HG02678 (cell line): ENCODE measurements at regions not wholly inside any gene's neighbourhood (a gene's known extent, or its start where the extent isn't known, plus 50 kb on each side); places are given as distances from the start of the nearest gene placed in this dataset.

ENCODE experiments used
- ATAC-seq: cut with Tn5 transposase; IDR thresholded peaks from one replicate; pipeline ENCODE4 v1.9.1; 2021; ENCODE audit warnings: mild to moderate bottlenecking, moderate library complexity; ENCODE audit not compliant: unreplicated experiment

DNA sequence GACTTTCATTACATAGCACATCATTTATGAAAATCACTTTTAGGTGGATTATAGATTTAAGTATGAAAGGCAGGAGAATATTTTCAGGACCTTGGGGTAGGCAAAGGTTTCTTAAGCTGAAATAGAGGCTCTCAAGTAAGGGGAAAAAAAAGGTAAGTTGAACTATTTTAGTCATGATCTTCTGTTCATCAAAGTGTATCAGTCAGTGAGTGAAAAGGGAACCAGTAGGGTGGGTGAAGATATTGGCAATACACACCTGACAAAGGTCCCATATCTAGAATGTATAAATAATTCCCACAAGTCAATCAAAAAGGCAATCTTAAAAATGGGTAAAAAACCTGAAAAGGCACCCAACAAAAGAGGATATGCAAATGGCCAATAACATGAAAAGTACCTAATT, 218.6 kb downstream of the KLF13 start:
- no peak for ATAC-seq

DNA sequence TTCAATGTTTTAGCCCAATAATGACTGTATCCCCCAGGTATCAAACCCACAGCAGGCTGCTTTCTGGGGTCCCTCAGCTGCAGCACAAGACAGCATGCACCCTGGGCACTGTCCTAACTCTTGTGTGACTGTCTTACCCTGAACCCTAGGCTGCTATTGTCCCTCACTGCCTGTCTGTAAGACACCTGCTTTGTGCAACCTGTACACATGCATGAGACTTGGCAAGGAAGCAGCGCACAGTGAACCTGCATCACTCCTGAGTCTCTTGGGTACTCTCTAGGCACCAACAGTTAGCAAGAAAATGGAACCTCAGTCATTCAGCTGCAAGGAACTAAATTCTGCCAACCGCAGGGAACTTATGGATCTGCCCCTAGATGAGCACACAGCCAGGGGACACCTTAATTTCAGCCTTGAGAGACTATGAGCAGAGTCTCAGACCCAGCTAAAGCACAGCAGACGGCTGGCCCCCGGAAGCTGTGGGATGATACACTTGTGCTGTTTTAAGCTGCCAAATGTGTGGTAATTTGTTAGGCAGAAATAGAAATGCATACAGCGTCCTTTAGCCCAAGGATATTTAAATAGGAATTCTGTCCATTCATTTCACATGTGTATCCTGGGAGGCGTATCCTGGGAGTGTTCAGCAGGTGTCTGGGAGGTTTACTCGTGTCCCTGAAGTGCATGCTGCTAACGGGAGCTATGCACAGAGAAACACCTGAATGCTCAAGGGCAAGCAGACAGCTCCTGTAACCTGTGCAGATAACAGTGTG, 223.8 kb downstream of the KLF13 start:
- ATAC-seq = no peak

DNA sequence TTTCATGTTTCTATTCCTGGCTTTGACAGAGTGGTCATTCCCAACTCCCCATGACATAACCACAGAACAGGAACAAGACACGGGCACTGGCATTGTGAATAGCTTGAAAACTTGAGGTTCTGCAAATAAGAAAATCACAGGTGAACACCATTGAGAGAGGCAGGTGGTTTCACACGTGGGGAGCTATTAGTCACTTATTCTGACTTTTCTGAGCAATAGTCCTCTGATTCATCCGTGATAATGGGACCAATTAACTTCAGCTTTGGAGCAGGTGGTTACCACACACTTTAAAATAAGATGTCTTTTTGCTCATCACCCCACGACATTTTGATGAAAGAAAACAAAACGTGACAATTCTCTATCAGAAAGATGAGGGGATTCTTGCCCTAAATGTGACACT, 224.7 kb downstream of the KLF13 start:
- ATAC-seq = no peak

DNA sequence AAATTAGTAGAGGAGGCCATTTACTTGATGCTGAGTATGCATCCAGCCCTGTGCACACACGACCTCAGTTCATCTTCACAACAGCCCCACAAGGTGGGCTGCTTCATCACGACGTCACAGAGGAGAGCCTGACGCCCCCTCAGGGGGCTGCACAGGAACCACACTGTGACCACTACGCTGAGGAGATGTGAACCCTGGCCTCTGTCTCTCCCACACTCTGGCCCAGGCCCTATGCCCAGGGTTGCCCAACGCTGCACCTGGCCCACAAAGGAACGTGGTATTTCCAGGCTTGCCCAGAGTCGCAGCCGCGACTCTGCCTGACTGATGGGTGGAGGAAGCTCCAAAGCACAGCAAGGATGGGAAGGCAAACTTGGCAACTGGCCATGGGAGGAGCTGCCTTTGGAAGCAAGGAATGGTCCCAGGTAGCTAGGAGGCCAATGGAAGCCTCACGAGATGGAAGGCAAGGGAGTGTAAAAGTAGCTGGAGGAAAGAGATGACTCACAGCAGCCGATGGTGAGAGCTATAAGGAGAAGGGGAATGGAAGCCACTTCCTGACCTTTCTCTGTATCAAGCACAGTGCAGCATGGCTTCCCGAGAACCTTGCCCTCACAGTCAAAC, 226.0 kb downstream of the KLF13 start:
- no peak for ATAC-seq

DNA sequence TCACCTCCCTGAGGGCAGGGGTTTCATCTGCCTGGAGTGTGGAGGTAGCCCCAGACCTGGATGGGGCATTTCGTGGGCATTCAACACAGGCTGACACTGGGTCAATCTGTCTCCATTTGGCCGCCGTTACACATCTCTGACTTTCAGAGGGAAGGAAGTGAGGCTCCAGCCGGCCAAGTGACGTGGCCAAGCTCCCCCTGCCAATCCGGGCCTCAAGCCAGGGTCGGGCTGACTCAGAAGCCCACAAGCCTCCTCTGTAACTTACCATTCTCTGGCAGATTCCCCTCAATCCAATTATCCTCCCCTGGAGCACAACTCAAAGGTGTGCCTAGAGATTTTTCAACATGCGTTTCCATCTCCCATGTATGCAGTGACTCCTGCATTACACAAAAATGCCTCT, 227.6 kb downstream of the KLF13 start:
- ATAC-seq = no peak

DNA sequence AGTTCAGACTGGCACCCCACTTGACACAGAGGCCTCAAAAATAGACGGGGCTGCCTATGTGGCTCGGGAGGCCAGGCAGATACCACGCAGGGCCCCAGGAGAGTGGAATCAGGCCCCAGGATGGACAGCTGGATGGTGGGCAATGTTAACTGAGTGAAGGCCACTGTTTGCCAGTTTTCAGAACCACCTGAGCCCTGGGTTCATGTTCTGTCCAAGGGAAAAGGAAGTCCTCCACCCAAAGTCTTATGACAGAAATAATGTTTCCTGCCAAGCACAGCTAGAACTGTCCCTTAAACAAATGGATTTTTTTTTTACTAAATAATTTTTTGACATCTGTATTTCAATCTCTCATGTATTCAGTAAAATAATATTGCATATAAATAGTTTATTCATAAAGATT, 228.4 kb downstream of the KLF13 start:
- no peak for ATAC-seq

DNA sequence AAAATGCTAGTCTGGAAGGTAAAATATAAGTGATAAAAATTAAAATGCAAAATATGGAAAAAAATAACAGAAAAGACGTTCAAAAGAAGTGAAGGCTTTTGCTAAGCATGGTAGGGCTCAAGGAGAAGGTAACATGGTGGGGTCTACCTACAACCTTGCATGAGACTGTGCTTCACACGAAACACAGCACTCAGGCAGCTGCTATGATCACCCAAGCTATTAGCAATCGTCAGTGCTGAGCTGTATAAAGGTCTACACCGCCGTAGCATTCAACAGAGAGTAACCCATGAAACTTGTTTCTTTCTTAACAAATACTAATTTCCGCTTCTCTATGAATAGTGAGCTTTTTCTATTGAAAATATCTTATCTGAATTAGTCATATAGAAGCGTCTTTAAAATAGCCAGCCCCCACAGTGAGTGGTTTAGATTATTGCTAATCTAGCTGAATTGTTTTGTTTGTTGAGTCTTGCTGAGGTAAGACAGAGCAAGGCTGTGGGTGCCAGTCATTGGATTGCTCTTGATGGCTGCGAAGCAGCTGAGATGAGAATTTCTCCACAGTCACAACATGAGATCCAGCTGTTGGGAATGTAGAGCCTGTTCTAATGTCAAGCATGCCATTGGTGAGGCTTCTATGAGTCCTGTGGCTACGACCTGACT, 230.0 kb downstream of the KLF13 start:
- ATAC-seq = no peak

DNA sequence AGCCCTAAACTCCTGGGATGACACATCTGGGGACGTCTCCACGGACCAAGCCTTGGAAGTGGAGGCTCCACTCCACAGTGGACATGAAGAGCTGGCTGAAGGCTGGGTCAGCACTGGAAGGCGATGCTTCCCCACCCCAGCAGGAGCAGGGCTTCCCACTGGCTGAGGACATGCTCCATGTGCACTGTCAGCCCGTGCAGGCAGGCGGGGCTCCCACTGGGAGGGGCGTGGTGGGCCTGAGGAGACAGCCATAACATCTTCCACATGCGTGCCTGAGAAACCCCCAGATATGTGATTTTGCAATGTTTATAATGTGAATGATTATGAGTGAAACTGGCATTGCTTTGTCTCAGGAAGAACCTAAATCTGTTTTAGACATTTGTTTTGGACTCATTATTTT, 231.3 kb downstream of the KLF13 start:
- no peak for ATAC-seq

DNA sequence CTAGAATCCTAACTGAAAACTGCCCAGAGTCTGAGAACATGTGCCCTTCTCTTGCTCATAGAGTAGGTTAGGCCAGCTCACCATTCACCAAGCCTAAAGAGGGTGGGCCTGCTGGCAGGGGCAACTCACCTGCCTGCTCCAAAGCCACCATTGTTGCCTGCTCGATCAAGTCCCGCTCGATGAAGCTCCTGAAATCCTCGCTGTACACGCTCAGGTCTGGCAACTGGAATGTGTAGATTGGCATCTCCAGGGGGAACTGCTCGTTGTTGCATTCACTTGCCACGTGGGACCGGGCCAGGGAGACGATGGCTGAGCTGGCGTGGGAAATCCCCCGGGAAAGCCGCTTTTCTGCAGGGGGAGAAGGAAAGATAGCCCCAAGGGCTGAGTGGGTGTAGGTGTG, 232.2 kb downstream of the KLF13 start:
- ATAC-seq = no peak

DNA sequence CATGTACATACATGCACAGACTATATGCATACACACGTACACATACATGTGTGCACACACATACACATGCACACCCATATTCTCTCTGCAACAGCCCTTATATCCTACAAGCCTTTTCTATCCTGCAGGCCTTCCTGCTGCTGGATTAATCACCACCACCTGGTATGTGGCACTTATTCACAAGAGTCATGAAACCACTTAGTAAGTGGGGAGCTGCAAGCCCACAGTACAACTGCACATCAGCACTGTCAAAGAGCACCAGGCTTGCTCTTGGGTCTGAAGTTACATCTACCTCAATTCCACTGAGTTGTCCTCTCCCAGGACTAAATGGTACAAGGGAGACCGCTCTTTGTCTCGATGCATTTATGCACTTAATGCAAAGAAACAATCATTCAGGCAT, 233.2 kb downstream of the KLF13 start:
- no peak for ATAC-seq

DNA sequence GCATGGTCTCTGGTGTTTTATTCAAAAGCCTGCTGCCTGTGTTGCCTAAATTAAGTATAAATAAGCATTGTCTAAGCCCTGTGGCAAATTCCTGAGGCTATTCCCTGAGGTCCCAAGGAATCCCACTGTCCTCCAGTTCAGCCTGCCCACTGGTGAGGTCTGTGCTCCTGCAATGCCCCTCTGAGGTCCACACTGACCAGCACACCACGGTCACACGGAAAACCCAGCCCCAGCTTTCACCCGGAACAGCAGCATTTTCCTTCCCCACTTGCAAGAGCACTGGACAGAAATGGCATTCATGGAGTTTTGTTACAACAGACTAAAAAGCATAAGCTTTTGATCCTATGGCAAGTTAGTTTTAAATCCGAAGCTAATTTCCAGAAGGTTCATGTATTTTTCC, 234.0 kb downstream of the KLF13 start:
- no peak for ATAC-seq

DNA sequence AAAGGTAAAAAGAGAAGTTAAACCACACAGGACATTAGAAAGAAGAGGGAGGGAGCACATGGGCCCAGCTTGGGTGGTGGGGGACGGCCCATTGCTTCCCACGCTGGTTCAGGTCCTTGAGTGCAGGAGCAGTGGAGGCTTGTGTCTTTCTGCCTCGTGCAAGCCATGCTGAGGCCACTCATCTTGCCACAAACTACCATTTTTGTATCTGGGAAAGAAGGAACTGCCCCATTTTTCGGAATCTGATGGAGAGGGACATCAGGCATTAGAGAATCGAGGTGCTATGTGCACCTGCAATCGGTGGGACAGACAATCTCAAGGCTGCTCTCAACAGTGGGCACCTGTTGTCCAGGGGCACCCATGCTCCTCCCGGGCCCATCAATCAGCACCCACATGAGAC, 234.5 kb downstream of the KLF13 start:
- no peak for ATAC-seq

DNA sequence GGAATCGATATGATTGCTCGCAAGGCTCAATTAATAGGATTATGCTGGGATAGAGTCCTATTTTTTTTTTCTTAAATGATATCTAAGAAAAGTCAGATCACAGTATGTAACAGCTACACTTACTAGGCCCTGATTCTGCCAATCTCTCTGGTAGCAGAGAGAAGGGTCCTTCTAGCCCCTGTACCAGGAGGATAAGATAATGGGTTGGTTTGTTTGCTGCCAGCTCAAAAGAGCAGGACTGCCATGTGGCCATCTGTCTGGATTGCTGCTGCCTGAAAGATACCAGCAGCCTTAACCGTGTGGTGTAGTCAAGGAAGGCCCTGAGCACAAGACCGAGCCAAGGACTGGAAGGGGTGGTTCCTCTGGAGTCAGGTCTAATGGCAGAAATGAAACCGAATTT, 236.4 kb downstream of the KLF13 start:
- no peak for ATAC-seq

DNA sequence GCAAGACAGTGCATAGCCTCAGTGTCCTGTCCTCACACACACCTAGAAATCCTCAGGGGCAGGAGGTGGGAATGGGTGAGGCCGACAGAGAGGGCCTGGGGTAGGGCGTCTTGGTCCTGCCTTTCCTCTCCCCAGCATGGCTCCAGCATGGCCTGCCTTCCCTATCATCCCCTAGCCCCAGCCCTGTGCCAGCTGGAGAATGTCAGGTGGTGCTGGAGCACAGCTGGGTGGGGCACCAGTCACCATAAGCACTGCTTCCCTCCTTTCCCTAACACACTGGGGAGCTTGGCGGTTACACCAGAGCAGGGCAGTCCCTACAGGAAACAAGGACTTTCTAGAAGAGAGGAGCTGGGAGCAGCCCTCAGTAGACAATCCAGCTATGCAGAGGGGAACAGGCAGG, 236.8 kb downstream of the KLF13 start:
- no peak for ATAC-seq

DNA sequence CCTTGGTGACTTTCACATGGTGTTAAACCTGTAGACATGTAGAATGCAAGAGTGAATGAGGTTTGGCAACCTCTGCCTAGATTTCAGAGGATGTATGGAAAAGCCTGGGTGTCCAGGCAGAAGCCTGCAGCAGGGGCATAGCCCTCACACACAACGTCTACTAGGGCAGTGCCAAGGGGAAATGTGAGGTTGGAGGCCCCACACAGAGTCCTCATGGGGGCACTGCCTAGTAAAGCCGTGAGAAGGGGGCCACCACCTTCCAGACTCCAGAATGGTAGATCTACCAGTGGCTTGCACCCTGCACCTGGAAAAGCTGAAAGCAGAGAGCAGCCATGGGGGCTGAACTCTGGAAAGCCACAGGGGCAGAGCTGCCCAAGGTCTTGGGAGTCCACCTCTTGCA, 241.2 kb downstream of the KLF13 start:
- no peak for ATAC-seq

DNA sequence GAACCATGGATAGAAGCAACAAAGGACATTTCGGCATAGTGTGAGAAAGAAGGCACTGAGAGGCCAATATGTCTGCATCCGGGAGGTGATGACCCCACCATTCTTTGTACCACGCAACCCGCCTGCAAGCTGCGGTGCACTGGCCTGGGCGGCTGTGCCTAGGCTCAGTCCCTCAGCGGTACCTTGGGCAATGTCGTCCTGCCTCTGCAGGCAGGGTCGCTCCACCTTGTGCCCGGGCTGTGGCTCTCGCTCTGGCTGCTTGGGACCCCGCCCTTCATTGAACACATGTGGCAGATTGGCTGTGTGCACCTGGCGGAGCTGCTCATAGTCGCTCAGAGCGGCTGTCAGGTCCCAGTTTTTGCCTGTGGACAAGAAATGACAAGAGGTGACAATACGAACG, 243.2 kb downstream of the KLF13 start:
- no peak for ATAC-seq

DNA sequence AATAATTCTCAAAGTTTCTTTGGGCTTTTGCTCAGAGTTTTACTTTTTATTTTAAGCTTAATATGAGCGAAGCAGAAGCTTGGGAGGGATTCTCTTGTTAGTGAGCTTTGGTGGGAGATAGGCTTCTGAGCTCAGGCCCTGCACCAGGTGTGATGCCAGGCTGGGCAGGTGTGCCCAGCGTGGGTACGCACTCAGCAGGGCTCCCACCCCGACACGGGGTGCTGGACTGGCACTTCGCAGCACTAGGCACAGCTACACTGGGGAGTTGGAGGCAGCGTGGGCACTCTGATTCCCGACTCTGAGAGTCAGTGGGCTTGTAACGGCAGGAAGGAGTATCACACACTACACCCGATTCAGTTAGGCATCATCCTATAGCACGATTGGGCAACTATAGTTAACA, 244.0 kb downstream of the KLF13 start:
- ATAC-seq = no peak

DNA sequence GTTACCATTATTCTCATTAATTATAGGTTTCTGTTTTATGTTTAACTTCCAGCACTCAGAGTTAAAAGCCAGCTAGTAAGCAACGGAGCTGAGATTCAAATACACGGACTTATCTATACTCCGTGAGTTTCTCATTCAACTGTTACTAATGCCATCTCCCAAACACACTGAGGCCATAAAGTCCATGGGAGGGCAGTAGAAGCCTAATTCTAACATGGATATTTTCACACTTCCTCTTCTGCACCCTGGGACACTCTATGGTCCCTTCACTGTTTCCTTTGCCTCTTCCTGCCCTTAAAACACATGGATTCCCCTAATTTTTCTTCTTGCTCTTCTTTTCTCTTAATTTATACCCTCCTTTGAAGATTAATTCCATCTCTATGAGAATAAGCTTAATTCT, 245.0 kb downstream of the KLF13 start:
- no peak for ATAC-seq

DNA sequence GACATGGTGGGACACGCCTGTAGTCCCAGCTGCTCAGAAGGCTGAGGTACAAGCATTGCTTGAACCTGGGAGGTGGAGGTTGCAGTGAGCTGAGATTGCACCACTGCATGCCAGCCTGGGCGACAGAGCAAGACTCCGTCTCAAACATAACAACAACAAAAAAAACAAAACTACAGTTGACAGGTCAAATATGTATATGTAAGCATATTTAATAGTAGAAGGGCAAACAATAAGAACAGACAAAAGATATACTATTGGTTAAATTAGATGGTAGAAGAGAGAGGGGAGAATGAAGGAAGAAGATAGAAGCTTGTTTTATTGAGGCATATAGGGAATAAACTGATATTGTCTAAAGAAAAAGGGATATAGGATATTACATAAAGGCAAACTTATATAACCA, 247.1 kb downstream of the KLF13 start:
- no peak for ATAC-seq

DNA sequence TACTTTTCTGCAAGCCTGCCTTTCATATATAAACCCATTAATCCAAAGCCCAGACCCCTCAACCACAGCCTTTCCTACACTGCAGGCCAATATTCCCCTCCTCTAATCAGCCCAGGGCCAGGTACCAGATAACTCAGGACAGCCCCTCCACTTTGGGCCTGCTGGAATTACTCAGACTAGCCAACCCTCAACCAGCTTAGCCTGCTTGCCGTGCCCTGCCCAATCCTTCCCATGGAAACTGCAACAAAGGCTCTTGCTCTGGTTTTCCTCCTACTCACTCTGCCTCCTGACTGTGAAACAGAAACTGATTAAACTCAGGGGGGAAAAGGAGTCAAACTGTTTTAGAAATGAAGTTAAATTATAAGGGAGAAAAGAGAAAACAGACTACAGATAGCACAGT, 248.1 kb downstream of the KLF13 start:
- no peak for ATAC-seq

DNA sequence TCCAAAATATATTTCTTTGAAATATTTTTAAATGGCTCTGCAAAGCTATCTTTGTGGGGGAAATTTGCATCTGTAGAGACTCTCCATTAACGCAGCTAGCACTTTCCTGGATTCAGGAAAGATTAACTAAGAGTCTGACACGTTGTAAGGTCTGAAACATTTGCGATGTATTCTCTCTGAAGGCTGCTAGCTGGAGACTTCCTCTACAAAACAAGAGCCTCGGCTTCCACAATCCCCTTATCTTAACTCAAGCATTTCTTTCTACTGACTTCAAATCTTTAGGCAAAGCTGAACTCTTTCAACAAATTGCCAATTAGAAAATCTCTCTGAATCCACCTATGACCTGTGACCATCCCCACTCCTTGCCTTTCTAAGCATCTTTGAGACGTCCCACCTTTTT, 250.5 kb downstream of the KLF13 start:
- no peak for ATAC-seq

DNA sequence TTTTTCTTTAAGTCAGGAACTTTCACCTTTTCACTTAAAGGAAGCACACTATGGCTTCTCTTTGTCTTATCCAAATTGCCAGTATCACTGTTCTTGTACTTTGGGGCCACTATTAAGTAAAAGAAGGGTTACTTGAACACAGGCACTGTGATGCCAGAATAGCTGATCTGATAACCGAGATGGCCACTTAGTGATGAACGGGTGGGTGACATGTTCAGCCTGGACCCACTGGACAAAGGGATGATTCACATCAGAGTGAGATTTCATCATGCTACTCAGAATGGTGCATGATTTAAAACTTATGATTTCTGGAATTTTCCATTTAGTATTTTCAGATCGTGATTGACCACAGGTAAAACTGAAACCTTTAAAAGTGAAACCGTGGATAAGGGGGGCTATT, 252.6 kb downstream of the KLF13 start:
- ATAC-seq = no peak
